GM19372 (cell line): ENCODE measurements at regions not wholly inside any gene's neighbourhood (a gene's known extent, or its start where the extent isn't known, plus 50 kb on each side); places are given as distances from the start of the nearest gene placed in this dataset.

Experiments
- ATAC-seq: cut with Tn5 transposase; IDR thresholded peaks from one replicate; pipeline ENCODE4 v1.9.1; 2021; ENCODE audit warnings: mild to moderate bottlenecking, low read depth, moderate library complexity; ENCODE audit not compliant: unreplicated experiment

- ATAC-seq, result no peak
These were observed 2190.6 kb upstream of the TENM3 start for GRCh38 chr4:180052629-180053028.

- no peak for ATAC-seq
These were observed 2188.9 kb upstream of the TENM3 start for GRCh38 chr4:180054291-180054690.

- no peak for ATAC-seq
These were observed 2185.9 kb upstream of the TENM3 start for GRCh38 chr4:180057299-180057721.

- peak; percentile 40 for ATAC-seq
These were observed 2185.1 kb upstream of the TENM3 start for GRCh38 chr4:180057891-180058671.

- ATAC-seq, result peak; percentile 33
These were observed 2184.4 kb upstream of the TENM3 start for GRCh38 chr4:180058691-180059215.

- no peak for ATAC-seq
These were observed 2183.9 kb upstream of the TENM3 start for GRCh38 chr4:180059216-180059881.

- ATAC-seq, result no peak
These were observed 2182.9 kb upstream of the TENM3 start for GRCh38 chr4:180060159-180060889.

GRCh38 chr4:180081072-180081471, 2162.1 kb upstream of the TENM3 start:
- no peak for ATAC-seq

- ATAC-seq, result no peak
These were observed 2158.6 kb upstream of the TENM3 start for GRCh38 chr4:180084561-180084960.

- ATAC-seq, result no peak
These were observed 2156.6 kb upstream of the TENM3 start for GRCh38 chr4:180086480-180087190.

- no peak for ATAC-seq
These were observed 2144.6 kb upstream of the TENM3 start for GRCh38 chr4:180098586-180098985.

- ATAC-seq, result no peak
These were observed 2143.2 kb upstream of the TENM3 start for GRCh38 chr4:180099957-180100356.

GRCh38 chr4:180100433-180101344, 2142.5 kb upstream of the TENM3 start:
- ATAC-seq, result no peak

- ATAC-seq, result no peak
These were observed 2141.7 kb upstream of the TENM3 start for GRCh38 chr4:180101348-180102083.

GRCh38 chr4:180103794-180104193, 2139.4 kb upstream of the TENM3 start:
- ATAC-seq, result no peak

GRCh38 chr4:180105362-180105761, 2137.8 kb upstream of the TENM3 start:
- ATAC-seq, result no peak

- ATAC-seq, result no peak
These were observed 2137.1 kb upstream of the TENM3 start for GRCh38 chr4:180106122-180106521.

GRCh38 chr4:180106997-180107396, 2136.2 kb upstream of the TENM3 start:
- ATAC-seq, result no peak

- ATAC-seq, result no peak
These were observed 2126.4 kb upstream of the TENM3 start for GRCh38 chr4:180116840-180117239.
